CD1c-positive myeloid dendritic cell (primary cell): ENCODE measurements at regions not wholly inside any gene's neighbourhood (a gene's known extent, or its start where the extent isn't known, plus 50 kb on each side); places are given as distances from the start of the nearest gene placed in this dataset.
"Not testable (repeated sequence)": the region's sequence is repeated elsewhere in the genome, so short reads cannot be mapped to it uniquely, and the experiment has no call there.

Experiments
- DNase-seq: peaks from one replicate; pipeline ENCODE4 v3.0.0-alpha.2; 2016; ENCODE audit errors: extremely low spot score

DNA sequence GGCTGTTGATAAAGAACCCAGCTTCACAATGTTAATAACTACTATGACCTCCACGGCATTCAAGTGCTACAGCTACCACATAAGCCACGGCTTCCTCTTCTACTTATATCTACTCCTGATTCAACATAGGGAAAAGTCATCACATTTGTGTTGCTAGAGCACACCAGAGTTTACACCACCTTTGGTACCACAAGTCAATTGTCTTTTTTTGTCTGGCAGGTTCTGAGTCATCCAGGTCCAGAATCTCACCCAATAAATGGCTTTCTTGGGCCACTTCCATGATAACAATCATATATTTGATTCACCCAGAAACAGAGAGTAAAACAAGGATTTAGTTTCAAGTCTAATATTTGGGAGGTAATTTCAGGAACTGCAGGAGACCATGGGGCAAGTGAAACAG, 480.2 kb downstream of the TMX3 start:
- no peak for DNase-seq

DNA sequence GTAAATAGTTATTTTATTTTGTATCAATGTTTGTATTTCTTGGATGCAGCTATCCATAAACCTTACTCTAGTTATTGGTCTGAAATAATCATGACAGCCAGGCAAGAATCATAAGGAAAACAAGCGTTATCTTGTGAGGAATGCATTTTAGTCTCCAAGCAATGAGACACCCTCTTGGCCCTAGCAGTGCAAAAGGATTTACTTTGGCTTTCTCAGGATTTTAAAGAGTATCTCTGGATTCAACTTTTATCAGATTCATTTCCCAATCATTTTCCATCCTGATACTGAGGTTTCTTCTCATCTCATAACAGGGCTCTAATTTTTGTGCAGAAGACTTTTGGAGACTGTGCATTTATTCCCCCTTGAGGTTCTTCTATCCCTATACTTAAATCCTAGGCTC, 480.8 kb downstream of the TMX3 start:
- DNase-seq, result no peak

DNA sequence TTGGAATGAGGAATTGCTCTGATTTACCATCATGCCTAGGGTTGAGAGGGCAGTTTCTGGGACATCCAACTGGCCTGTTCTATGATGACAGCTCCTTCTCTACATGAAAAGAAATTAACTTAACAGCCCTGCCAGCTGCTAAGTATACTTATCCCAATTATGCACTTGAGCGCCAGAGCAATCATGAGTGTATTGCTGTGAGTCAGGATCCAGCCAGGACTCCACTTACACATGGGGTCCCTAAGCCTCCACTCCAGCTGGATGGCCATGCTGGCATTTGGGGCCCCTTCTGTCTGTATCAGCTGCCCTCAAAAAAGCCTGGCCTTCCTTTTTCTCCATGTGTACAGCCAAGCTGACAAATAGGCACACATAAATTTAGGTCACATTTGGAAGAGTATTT, 481.9 kb downstream of the TMX3 start:
- DNase-seq, result no peak

GRCh38 chr18:68229351-68229750, 485.6 kb downstream of the TMX3 start:
- DNase-seq, result no peak

GRCh38 chr18:68221111-68221724, 493.7 kb downstream of the TMX3 start:
- no peak for DNase-seq

GRCh38 chr18:68220458-68220857, 494.4 kb downstream of the TMX3 start:
- no peak for DNase-seq

DNA sequence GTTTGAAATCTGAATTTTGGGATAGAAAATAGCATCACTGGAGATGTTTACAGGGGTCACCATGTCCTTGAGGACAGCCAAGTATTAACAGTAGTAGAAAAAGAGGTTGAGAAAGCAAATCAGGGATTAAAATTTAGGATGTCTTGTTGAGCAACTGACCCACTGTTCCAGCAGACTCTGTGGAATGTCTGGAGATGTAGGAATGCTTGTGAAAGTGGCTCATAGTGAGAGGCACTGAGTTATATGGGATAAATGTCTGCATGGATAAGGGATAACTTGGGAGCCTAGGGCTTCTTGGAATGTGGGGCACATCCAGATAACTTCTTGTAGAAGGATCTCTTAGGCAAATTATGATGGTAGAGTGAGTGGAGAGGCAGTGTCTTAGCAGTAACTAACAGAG, 495.0 kb downstream of the TMX3 start:
- no peak for DNase-seq

- DNase-seq, result no peak
These were observed 495.6 kb downstream of the TMX3 start for GRCh38 chr18:68219274-68219673.

GRCh38 chr18:68215931-68216330, 499.0 kb downstream of the TMX3 start:
- DNase-seq, result no peak

DNA sequence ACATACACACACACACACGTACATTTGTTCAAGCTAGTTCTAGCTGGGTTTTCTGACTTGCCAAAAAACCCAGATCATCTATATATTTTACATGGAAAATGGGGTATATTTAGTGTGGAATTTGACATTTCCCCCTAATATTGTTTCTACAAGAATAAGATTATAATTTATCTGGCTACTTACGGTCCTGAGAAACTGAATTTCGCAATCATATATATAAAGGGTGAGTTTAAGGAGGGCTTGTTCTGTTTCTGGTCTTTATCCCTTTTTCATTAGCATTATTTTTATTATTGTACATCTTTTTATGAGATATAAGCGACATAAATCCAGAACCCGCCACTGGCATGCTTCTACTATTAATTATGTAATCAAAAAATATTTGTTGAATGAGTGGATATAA, 528.9 kb downstream of the TMX3 start:
- no peak for DNase-seq

GRCh38 chr18:68181956-68182355, 533.0 kb downstream of the TMX3 start:
- no peak for DNase-seq

- DNase-seq, result no peak
These were observed 535.1 kb downstream of the TMX3 start for GRCh38 chr18:68179811-68180210.

GRCh38 chr18:68178921-68179320, 536.0 kb downstream of the TMX3 start:
- no peak for DNase-seq

DNA sequence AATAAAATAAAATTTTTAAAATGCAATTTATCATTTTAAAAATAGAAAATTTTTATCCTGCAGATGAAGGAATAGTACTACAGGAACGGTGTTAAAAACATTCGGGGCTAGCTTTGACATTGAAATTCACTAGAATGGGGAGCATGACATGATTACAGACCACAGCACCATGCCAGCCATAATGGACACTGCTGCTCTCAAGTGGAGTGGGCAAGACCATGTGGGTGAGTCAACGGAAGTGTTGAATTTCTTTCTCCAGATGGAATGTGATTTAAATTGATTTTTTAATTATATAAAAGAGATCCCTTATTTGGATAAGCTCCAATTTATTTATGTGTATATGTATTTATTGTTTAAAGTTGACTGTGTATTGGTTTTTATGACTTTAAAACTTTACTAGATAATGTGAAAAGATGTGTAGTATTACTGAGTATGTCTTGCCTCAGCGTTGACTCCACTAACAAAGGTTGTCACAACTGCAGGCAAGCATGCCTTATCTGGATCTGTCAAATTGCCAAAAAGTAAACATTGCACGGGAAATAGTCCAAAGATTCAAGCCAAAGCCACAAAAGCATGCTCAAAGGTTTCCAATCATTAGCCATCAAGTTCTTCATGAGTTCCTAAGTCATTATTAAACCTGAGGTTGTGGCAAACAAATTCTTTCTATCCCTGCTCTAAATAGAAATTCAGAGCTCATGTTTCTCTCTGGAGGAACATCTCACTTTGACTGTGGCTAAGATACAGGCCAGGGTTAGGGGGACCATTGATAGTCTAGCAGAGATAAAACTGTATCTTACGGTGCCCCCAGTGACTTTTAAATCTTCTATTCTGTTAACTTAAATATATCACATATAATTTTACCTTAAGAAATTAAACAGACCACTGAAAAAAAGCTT, 536.9 kb downstream of the TMX3 start:
- no peak for DNase-seq

GRCh38 chr18:68176901-68177300, 538.0 kb downstream of the TMX3 start:
- DNase-seq, result no peak

DNA sequence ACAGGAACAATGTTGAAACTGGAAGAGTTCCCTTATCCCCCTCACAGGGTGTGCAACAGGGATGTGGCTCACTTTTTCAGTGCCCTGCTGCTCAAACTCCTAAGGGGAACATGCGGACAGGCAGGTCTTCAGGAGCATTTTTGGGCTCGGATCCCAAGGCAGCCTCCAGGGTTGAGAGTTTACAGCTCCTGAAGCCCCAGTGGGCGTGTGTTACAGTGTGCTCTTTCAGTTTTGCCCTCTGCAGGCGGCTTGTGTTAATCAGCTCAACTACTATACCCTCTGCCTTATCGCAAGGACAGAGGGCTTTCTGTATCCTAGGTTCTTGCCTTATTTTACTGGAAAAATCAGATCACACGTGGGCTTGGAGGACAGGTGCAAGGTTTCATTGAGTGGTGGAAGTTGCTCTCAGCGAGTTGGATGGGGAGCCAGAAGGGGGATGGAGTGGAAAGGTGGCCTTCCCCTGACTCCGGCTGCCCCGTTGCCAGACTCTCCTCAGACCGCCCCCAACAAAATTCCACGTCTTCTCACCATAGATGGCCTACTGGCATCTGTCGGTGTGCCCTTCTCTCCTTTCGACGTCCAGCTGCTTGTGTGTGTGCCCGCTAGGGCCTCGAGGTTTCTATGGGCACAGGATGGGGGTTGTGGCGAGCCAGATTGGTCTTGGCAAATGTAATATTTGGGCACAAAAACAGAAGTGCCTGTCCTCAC, 541.9 kb downstream of the TMX3 start:
- no peak for DNase-seq

- no peak for DNase-seq
These were observed 550.0 kb downstream of the TMX3 start for GRCh38 chr18:68164909-68165308.

GRCh38 chr18:68153821-68154220, 561.1 kb downstream of the TMX3 start:
- DNase-seq, result not testable (repeated sequence)

- DNase-seq, result no peak
These were observed 562.1 kb downstream of the TMX3 start for GRCh38 chr18:68152770-68153169.

GRCh38 chr18:68150961-68151360, 563.9 kb downstream of the TMX3 start:
- no peak for DNase-seq

DNA sequence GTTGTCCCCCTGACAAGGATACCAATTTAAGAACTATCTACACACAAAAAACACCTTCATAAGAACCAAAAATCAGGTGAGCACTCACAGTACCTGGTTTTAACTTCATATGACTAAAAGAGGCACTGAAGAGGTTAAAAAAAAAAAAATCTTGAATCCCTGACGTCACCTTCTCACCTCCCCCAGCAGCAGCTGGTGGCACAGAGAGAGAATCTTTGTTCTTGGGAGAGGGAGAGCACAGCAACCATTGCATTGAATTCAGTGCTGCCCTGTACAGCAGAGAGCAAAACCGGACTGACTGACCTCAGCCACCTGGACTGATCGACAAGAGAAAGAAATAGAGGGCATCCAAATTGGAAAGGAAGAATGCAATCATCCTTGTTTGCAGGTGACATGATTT, 566.0 kb downstream of the TMX3 start:
- DNase-seq, result no peak

- no peak for DNase-seq
These were observed 567.2 kb downstream of the TMX3 start for GRCh38 chr18:68147728-68148127.

DNA sequence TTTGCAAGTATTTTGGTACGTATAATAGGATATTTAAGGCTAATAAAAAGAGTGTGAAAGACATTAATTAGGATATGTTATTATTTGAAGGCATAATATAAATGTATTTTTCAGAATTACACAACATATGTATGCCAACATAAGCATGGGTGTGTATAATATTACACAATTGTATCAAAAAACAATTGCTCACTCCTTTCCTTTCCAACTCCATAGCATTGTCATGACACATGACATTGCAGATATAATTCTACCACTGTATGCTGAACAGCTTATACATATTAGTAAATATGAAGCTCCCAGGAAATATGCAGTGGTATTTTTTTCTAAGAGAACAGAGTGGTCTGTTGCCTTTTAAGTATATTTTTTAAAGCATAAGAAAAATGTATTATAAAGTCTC, 593.1 kb downstream of the TMX3 start:
- DNase-seq, result no peak
